ENCODE measurements at regions not wholly inside any gene's neighbourhood (a gene's known extent, or its start where the extent isn't known, plus 50 kb on each side); places are given as distances from the start of the nearest gene placed in this dataset.

DNA sequence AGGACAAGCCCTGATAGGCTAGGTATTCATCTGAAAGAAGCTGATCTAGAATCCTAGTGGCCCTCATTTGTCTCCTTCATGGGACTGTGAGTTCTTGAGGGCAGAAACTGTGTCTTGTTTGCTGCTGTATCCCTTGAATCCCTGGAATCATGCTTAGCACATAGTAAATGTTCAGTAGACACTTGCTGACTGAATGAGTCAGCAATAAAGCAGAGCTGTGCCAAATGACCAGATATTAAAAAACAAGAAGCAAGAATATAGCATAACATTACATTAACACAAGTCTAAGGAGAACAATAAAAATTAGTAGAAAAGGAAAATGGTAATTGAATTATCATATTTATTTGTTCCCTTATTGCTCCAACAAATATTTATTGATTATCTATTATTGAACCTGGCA, 420.5 kb downstream of the ZSWIM6 start:
- ATAC-seq = no peak
- intact Hi-C loops (cut with DNase I, micrococcal nuclease) = no loop called here

DNA sequence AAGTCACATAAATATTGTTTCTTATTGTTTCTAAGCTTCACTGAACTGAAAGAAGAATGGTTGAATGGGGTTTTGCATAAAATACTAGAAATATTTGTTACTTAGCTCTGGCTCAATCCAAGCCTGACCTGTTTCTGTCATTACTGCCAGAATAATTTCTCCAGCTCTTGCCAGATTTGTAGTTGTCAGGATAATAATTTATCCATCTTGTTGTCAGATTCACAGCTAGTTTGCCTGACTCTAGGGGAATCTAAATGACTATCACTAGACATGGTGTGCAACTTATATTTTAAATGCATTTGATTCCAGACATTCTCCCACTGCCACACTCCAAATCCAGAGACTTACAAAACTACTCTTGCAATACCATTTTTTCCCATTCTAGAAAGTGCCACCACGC, 422.7 kb downstream of the ZSWIM6 start:
- ATAC-seq = no peak
- no peak for DNase-seq
- intact Hi-C loops (cut with DNase I, micrococcal nuclease) = no loop called here

More for the DNA sequence above, 420.5 kb downstream of the ZSWIM6 start:
- no peak for DNase-seq

DNA sequence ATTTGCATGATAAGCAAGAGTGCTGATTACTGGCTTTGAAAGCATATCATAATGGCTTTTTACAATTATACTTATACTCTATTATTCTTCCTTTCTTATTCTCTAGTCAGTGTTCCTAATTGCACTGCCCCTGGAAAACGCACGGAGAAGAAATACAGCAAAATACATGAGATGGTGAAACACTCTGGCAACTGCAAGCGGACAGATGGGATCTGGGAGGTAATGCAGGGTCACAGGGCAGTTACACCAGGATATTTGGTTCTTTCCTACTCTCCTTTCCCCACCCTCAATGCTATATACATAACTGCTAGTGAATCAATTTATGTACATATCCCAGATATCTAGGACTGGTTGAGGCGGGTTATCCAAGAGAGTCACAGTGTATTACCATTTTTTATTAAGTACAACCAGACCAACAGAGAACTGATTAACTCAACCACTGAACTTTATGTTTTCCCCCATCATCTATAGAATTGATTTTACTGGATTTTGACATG, 423.7 kb downstream of the ZSWIM6 start:
- ATAC-seq = no peak
- intact Hi-C loops (cut with DNase I, micrococcal nuclease) = no loop called here

DNA sequence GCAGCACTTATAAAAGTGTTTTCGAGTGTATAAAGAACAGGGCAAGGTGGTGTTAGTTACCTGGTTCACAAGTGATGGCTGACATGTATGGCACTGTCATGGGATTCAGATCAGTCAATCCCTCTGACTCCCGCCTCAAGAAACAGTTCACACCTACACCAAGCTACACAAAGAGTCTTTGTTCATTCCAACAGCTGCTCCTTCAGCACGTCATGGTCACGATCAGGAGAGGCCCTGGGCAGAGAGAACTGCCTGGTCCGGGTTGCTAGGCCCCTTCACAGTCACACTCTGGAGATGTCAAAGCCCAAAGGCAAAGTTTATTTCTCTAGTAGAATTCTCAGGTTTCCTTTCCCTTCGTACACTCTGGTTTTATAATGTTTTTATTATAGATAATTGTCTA, 426.7 kb downstream of the ZSWIM6 start:
- intact Hi-C loops (cut with DNase I, micrococcal nuclease) = no loop called here
- ATAC-seq = no peak
- no peak for DNase-seq

More for the DNA sequence above, 423.7 kb downstream of the ZSWIM6 start:
- DNase-seq = no peak

DNA sequence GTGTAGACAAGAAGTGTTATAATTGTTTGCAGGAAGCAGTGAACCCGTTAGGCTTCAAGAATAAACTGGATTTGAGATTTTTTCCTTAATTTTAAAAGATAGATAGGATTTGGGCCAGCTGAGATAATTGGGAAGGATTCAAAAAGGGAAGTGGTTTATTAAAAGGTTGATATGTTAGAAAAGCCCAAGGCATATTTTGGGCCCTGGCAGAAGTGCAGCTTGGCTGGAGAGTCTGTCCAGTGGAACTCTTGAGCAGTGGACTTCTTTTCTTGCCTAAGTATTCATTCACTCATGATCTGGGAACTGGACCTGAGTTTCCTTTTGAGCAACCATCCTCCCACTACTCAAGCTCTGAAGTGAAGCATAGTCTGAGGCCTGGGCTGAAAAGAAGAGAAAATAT, 433.4 kb downstream of the ZSWIM6 start:
- DNase-seq (no peak), ATAC-seq (no peak)
- intact Hi-C loops (cut with DNase I, micrococcal nuclease) = no loop called here

DNA sequence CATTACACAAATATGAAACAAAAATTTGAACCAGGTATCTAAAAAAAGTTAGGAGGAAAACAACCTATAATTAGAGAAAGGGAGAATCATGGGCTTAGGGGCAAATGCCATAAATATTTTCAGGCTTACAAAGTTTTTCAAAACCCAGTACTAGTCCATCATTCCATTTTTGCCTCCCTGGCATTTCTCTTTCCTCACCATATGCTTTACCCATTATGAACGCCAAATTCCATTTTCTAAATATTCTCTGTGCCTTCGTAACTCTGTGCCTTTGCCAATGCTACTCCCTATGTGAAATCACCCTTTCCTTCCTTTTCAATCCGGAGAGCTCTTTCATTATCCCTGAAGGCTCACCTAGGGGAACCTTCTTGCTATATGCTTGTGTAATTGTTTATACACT, 434.1 kb downstream of the ZSWIM6 start:
- DNase-seq (no peak), ATAC-seq (no peak)
- intact Hi-C loops (cut with DNase I, micrococcal nuclease) = no loop called here

DNA sequence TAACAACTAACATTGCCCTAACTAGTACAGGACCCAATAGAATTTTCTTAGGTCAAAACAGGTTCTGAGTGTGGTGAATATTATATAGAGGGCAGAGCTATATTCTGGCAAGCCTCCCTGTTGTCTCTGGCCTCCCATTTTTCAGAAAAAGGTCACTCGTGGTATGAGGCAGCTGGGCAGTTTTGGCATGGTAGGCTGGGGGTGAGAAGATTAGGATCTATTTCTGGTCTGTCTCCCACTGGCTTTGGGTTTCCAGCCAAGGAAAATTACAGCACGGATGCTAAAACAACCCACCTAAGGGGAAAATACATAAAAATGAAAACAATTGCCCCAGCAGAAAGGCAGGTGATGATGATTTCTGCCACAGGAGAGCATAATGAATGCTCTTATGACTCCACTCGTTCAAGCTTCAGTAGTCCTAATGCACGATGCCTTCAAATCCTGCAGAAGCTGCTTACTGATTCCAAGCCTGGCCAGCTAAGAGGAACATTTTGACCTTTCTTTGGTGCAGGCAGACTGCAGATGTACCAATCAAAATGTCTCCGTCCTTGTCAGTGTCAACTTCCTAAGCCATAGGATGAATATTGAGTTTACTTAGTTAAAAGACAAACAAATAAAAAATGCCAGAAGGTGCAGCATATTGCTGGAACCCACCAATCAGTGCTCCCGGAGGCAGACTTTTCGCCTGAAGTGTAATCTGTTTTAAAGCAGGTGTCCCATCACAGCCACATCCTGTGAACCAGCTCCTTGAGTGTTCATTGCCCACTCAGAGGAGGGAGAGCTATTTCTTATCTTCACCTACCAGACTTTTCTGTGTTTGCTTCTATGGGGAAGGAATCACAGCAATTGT, 435.4 kb downstream of the ZSWIM6 start:
- intact Hi-C loops (cut with DNase I, micrococcal nuclease) = no loop called here
- ATAC-seq = no peak
- no peak for DNase-seq

DNA sequence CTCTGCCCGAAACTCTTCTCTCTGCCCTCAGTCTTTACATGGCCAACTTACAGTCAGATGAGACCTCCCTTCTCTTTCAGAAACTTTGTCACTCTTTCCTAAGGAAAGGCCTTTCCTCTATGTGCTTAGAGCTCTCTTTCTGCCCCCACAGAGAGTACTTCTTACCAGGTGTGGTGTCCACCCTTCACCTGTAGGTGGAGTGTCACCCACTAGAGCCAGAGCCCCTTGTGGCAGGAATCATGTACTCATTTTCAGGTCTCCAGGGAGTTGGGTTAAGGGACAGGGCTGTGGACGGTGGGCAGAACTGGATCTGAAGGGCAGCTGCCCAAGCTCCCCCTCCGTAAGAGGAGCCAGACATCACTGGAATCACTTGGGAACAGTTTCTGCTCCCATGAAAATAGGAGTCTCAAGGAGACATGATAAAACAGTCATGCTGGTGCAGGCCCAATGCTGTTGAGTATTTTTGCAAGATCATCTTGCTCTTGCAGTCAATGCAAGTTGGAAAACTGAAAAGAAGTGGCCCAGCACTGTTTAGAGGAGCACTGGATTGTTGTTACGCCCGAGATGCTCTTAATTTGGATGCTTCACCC, 436.7 kb downstream of the ZSWIM6 start:
- DNase-seq = peak in 1 of 2 donors; percentile 10
- ATAC-seq = peak; percentile 68
- intact Hi-C loops (cut with DNase I, micrococcal nuclease) = no loop called here

DNA sequence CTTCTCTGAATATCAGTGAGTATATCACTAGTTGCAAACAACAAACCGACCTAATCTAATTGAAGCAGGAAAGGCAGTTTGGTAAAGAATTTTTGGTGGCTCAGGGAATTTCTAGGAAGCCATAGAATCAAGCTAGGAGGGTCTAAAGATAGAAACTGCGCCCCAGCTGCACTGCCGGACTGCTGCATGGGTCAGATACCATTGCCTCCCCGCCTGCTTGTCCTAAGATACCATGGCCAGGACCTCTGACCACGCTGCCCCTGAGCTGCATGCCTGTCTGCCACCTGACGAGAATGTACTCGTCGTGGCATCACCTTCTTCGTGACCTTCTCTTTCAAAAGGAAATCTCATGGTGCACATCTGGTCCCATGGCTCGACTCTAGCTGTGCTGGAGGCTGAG, 439.0 kb downstream of the ZSWIM6 start:
- intact Hi-C loops (cut with DNase I, micrococcal nuclease) = no loop called here
- DNase-seq (no peak), ATAC-seq (no peak)

DNA sequence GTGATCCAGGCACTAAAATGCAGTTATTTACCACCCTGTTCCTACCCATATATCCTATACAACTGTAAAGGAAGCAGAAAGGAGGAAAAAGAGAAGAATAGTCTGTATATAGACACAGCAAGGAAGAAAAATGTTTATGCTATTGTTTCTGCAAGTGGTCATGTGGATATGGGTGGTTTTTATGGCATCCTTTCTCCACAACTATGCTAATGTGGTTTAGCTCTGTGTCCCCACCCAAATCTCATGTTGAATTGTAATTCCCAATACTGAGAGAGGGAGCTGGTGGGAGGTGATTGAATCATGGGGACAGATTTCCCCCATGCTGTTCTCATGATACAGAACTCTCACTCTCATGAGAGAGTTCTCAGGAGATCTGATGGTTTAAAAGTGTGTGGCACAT, 439.8 kb downstream of the ZSWIM6 start:
- ATAC-seq = no peak
- intact Hi-C loops (cut with DNase I, micrococcal nuclease) = no loop called here
- no peak for DNase-seq

DNA sequence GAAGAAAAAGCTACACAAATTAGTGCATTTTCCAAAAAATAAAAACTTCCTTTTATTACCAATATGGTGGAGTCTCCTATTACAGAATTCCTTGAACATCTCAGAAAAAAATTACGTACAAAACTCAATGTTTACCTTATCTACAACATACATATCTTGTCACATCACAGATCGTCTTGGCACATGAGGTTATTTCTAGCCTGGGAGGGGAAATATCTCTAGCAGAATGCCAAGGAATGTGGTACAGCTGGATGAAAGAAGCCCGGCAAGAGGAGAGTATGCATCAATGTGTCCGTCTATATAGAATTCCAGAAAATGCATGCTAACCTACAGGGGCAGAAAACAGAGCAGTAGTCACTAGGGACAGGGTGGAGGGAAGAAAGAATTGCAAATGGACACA, 443.8 kb downstream of the ZSWIM6 start:
- intact Hi-C loops (cut with DNase I, micrococcal nuclease) = no loop called here
- no peak for ATAC-seq
- no peak for DNase-seq

DNA sequence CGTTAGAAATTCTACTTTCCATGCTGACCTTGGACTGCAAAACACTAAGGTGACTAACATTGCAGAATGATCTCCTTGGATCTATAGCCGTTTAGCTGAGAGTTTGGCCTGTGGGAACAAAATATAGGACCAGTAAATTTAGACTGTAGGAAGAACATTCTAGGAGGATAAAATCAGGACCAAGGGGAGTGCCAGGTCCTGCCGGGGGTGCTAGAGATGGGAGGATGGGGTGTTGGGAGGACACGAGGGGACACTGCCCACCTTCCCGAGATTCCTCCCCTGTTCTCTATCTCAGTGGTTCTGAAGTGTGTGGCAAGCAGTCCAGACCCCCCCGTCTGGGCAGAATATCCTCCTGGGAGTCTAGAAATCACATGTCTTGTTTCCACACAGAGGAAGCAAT, 445.2 kb downstream of the ZSWIM6 start:
- ATAC-seq = no peak

DNA sequence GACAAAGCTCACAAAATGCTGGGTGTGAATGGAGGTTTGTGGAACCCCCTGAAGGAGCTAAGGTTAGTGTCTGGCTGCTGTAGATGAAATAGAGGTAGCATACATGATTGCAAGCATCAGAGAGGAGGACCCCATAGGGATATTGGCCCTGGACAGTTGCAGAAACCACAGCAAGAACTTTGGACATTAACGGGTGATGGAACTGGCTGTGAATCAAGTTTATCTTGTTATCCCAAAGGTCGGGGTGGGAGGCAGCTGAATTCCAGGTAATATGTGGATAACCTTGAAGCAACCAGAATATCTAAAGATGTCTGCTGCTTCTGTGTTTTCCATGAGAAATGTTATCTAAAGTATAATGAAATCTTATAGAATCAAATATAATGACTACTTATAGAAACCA, 447.7 kb downstream of the ZSWIM6 start:
- ATAC-seq = no peak
- intact Hi-C loops (cut with DNase I, micrococcal nuclease) = no loop called here

More for the DNA sequence above, 445.2 kb downstream of the ZSWIM6 start:
- DNase-seq = no peak
- intact Hi-C loops (cut with DNase I, micrococcal nuclease) = no loop called here

DNA sequence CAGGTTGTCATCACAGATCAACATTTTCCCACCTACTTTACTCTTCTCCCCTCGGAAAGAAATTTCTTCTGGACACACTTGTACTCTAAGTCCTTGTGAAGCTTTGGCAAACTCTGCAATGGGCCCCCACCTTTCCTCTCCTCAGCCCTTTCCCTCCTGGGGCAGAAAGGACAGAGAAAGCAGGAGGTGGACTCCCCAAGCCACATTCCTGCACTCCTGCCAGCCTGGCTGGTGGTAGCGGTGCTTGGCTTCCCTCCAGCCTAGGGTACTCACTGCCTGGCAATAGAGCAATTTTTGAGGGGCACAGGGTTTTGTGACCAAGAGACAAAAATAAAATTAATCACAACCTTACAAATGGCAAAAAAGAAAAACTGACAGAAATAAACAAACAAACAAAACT, 451.4 kb downstream of the ZSWIM6 start:
- intact Hi-C loops (cut with DNase I, micrococcal nuclease) = no loop called here
- DNase-seq (no peak), ATAC-seq (no peak)

More for the DNA sequence above, 447.7 kb downstream of the ZSWIM6 start:
- no peak for DNase-seq

DNA sequence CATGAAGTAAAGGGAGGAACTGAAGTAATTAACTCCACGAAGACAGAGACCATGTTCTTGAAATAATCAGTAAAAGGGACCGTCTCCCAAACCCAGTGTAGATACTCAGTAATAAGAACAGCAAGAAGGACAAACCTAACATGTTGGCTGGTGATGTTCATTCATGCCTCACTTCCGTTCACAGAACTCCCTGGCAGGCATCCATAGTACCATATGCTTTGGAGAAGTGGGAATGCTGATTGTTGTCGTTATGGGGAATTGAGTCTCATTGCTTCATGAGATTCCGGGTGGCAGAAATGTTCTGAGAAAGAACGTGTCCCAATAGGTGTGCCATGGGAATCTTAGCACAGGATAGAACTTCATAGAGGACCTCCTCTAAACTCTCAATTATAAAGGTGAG, 452.3 kb downstream of the ZSWIM6 start:
- ATAC-seq (no peak), DNase-seq (no peak)
- intact Hi-C loops (cut with DNase I, micrococcal nuclease) = no loop called here

DNA sequence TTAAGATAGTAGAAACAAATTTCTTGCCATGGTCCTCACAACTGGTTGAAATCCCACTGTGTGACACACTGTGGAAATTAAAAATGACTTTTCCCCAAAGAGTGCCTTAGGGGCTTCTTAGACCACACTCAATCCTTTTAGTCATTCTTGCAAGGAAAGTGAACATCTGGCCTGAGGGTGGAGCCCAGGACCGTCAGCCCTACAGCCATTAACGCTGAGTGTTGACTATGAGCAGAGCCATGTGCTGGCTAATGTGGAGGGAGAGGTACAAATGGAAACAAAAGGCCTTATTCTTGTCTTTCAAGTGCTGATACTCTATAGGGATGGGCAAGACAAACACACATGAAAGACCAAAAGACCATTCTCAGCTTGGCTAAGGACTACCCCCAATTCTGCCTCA, 456.5 kb downstream of the ZSWIM6 start:
- intact Hi-C loops (cut with DNase I, micrococcal nuclease) = no loop called here
- DNase-seq = no peak
- no peak for ATAC-seq

DNA sequence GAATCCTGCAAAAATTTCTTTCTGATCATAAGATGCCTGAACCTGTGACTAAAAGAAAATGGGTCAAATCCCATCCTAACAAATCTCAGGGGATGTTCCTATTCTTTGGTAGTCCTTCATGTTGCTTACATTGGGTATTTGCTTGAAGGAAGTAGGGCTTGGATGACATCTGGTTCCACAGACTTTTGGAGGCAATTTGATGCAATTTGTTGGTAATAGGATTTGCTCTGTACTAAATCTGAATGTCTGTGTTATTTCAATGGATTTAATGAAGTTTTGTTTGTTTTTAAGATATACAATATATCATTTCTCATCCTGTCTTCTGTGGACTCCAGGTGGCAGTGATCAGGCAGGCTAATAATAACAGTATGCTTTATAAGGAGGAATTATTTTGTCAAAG, 457.9 kb downstream of the ZSWIM6 start:
- no peak for ATAC-seq
- no peak for DNase-seq
- intact Hi-C loops (cut with DNase I, micrococcal nuclease) = no loop called here

DNA sequence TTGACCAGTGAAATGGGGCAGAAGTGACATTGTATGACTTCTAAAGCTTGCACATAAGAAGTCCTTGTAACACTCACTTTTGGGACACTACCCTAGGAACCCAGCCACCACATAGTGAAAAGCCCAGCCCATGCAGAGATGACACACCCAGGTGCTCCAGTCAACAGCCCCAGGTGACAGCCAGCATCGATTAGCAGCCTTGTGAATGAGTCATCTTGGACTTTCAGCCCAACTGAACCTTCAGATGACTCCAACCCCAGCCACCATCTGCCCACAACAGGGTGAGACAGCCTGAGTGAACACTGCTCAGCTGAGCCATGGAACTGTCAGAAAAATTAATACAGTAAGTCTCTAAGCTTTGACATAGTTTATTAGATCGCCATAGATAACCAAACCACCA, 458.6 kb downstream of the ZSWIM6 start:
- ATAC-seq (peak; percentile 100), DNase-seq (peak; percentile 27 to 50)
- intact Hi-C loops (cut with DNase I, micrococcal nuclease) = no loop called here

DNA sequence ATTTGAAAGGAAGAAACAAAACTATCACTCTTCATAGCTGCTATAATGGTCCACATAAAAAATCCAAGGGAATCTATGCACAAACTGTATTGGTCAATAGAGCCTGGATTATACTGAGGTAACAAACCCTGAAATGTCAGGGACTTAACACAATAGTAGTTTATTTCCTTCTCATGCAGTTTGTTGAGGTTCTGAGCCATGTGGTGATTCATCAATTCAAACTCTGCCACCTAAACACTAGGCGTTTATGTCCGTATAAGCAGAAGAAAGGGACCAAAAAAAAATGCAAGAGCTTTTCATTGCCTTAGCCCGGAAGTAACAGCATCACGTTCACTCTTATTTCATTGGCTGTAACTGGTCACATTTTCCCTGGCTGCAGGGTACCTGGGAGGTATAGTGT, 464.7 kb downstream of the ZSWIM6 start:
- intact Hi-C loops (cut with DNase I, micrococcal nuclease) = no loop called here
- ATAC-seq = no peak
- no peak for DNase-seq

DNA sequence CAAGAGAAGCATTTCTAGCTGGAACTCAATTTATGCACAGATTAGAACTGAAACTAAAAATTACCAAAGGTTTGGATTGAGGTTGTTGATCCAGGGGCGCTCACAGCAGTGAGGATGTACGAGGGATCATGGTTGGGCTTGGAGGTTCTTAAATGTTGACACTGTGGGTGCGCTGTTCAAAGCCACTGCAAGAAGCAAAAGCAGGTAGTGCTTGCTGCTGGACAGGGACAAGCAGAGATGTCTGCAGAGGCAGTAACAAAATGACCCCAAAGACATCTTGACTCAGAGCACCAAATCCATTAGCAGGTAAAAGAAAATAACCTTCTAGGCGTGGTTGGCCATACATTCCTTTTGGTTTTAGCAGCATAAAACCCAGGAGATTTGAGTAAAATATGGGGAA, 468.4 kb downstream of the ZSWIM6 start:
- ATAC-seq (no peak), DNase-seq (no peak)
- intact Hi-C loops (cut with DNase I, micrococcal nuclease) = no loop called here

DNA sequence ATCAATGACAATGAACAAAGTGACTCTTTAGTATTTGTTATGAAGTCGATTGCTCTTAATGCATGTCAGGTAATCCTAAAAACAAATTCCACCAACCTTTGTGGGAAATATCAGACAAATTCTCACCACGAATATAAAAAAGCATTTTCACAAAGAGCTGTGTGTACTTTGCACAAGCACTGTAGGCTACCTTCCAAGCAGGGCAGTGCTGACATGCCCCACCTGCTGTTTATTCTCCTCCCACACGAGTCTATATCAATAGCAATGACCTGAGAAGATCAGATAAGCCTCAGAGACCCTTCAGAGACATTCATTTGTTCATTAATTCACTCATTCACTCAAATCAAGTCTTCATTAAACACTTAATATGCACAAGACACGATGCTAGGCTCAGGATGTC, 469.1 kb downstream of the ZSWIM6 start:
- ATAC-seq (peak; percentile 40), DNase-seq (no peak)
- intact Hi-C loops (cut with DNase I, micrococcal nuclease) = no loop called here
